ENCODE measurements at regions not wholly inside any gene's neighbourhood (a gene's known extent, or its start where the extent isn't known, plus 50 kb on each side); places are given as distances from the start of the nearest gene placed in this dataset.

DNA sequence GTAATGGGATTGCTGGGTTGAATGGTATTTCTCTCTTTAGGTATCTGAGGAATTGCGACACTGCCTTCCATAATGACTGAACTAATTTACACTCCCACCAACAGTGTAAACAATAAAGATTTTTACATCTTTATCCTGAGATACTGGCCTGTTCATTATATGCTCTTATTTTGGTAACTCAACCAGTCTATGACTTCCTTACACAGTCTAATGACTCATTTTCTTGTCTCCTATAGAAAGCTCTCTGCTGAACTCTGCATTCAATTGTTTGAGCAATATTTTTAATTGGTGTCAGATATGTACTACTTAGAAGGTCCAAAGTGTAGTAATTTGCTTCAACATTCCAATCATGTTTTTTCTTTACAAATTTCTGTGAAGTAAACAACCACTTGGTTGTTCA lies 1351.8 kb downstream of the FSCB start:
- H3F3A ChIP-seq (ENCODE audit: control insufficient read depth, insufficient read depth) = no peaks in the 10 kb centered on the region
- no peaks in the 10 kb centered on the region for H3K36me3 ChIP-seq (ENCODE audit: control insufficient read depth, low read length)
- TF ChIP-seq, protein P1, sequence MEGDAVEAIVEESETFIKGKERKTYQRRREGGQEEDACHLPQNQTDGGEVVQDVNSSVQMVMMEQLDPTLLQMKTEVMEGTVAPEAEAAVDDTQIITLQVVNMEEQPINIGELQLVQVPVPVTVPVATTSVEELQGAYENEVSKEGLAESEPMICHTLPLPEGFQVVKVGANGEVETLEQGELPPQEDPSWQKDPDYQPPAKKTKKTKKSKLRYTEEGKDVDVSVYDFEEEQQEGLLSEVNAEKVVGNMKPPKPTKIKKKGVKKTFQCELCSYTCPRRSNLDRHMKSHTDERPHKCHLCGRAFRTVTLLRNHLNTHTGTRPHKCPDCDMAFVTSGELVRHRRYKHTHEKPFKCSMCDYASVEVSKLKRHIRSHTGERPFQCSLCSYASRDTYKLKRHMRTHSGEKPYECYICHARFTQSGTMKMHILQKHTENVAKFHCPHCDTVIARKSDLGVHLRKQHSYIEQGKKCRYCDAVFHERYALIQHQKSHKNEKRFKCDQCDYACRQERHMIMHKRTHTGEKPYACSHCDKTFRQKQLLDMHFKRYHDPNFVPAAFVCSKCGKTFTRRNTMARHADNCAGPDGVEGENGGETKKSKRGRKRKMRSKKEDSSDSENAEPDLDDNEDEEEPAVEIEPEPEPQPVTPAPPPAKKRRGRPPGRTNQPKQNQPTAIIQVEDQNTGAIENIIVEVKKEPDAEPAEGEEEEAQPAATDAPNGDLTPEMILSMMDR (IDR thresholded peaks at IDR 0.05; ENCODE audit: low read depth, low read length, poor library complexity, severe bottlenecking) = no peak
- TF ChIP-seq EZH2phosphoT487 (IDR thresholded peaks at IDR 0.05; ENCODE audit: borderline replicate concordance, low read length) = no peak
- H3K27ac ChIP-seq (ENCODE audit: low read depth, low read length) = no peak overlapping the region
- no peak overlapping the region for H3K4me3 ChIP-seq (ENCODE audit: low read length)
- H3K4me1 ChIP-seq (ENCODE audit: control insufficient read depth, low read length) = no peaks in the 10 kb centered on the region
- H3K9me3 ChIP-seq (ENCODE audit: control insufficient read depth, insufficient read depth, low read length) = no peaks in the 10 kb centered on the region
- no peak overlapping the region for H3K4me2 ChIP-seq (ENCODE audit: low read length)
- no peaks in the 10 kb centered on the region for H4K20me1 ChIP-seq (ENCODE audit: control insufficient read depth, insufficient read depth, low read depth, low read length)
- H3K27me3 ChIP-seq (ENCODE audit: control insufficient read depth, low read length) = no peaks in the 10 kb centered on the region
- no peaks in the 10 kb centered on the region for H3K9me2 ChIP-seq (replicated peaks; ENCODE audit: control insufficient read depth, low read length)
- no peaks in the 10 kb centered on the region for H3K79me2 ChIP-seq (ENCODE audit: control insufficient read depth, low read length)

DNA sequence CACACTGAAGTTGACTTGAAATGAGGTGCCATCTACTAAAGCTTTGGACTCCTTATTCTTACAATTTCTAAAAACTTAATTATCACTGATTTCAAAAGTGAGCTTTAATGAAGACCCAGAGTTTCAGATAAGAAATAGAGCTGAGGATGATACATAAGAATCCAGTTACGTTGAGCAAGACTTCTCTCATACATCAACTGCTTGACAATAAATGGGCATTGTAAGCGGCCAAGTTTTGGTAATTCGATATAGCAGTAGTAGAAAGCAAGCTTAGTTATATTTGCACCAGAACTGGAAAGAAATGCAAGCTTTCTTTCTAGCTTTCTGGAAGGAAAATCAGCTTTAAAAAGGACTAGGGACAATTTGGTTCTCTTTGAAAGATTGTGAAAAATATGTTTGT lies 1359.6 kb downstream of the FSCB start:
- Histone ChIP-seq H3K27me3 (ENCODE audit: control insufficient read depth, low read length) (no peaks in the 10 kb centered on the region), H3K4me2 (ENCODE audit: low read length) (no peak overlapping the region), H3K36me3 (ENCODE audit: control insufficient read depth, low read length) (no peaks in the 10 kb centered on the region), H3F3A (ENCODE audit: control insufficient read depth, insufficient read depth) (no peaks in the 10 kb centered on the region), H3K79me2 (ENCODE audit: control insufficient read depth, low read length) (no peaks in the 10 kb centered on the region), H3K27ac (ENCODE audit: low read depth, low read length) (no peak overlapping the region), H3K9me2 (replicated peaks; ENCODE audit: control insufficient read depth, low read length) (no peaks in the 10 kb centered on the region), H3K4me1 (ENCODE audit: control insufficient read depth, low read length) (no peaks in the 10 kb centered on the region), H3K9me3 (ENCODE audit: control insufficient read depth, insufficient read depth, low read length) (no peaks in the 10 kb centered on the region), H3K4me3 (ENCODE audit: low read length) (no peak overlapping the region), H4K20me1 (ENCODE audit: control insufficient read depth, insufficient read depth, low read depth, low read length) (no peaks in the 10 kb centered on the region)
- TF ChIP-seq EZH2phosphoT487 (IDR thresholded peaks at IDR 0.05; ENCODE audit: borderline replicate concordance, low read length) = no peak
- TF ChIP-seq, protein P1 (IDR thresholded peaks at IDR 0.05; ENCODE audit: low read depth, low read length, poor library complexity, severe bottlenecking) = no peak

DNA sequence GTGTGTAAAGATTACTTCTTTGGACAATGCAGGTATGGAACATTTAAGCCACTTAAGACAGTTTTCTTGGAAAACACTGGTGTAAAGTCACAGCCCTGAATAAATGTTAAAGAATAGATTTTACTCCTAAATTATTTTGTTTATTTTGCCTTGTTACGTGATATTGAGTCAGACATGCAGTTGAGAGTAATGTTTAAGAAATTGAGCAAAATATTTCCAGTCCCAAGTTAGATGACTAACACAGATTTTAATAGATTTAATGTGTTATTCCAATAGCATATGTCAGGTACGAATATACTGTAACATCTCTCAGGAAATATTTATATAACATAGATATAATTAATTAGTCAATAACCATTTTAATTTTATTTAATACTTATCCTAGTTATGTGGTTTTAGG lies 1361.7 kb downstream of the FSCB start:
- no peaks in the 10 kb centered on the region for H3K27me3 ChIP-seq (ENCODE audit: control insufficient read depth, low read length)
- H3K4me1 ChIP-seq (ENCODE audit: control insufficient read depth, low read length) = no peaks in the 10 kb centered on the region
- no peaks in the 10 kb centered on the region for H3K36me3 ChIP-seq (ENCODE audit: control insufficient read depth, low read length)
- H3K4me3 ChIP-seq (ENCODE audit: low read length) = no peak overlapping the region
- H3K9me2 ChIP-seq (replicated peaks; ENCODE audit: control insufficient read depth, low read length) = no peaks in the 10 kb centered on the region
- no peak for TF ChIP-seq EZH2phosphoT487 (IDR thresholded peaks at IDR 0.05; ENCODE audit: borderline replicate concordance, low read length)
- TF ChIP-seq, protein P1 (IDR thresholded peaks at IDR 0.05; ENCODE audit: low read depth, low read length, poor library complexity, severe bottlenecking) = no peak
- H3K9me3 ChIP-seq (ENCODE audit: control insufficient read depth, insufficient read depth, low read length) = no peaks in the 10 kb centered on the region
- no peaks in the 10 kb centered on the region for H4K20me1 ChIP-seq (ENCODE audit: control insufficient read depth, insufficient read depth, low read depth, low read length)
- no peak overlapping the region for H3K27ac ChIP-seq (ENCODE audit: low read depth, low read length)
- H3K4me2 ChIP-seq (ENCODE audit: low read length) = no peak overlapping the region
- H3K79me2 ChIP-seq (ENCODE audit: control insufficient read depth, low read length) = no peaks in the 10 kb centered on the region
- H3F3A ChIP-seq (ENCODE audit: control insufficient read depth, insufficient read depth) = no peaks in the 10 kb centered on the region

DNA sequence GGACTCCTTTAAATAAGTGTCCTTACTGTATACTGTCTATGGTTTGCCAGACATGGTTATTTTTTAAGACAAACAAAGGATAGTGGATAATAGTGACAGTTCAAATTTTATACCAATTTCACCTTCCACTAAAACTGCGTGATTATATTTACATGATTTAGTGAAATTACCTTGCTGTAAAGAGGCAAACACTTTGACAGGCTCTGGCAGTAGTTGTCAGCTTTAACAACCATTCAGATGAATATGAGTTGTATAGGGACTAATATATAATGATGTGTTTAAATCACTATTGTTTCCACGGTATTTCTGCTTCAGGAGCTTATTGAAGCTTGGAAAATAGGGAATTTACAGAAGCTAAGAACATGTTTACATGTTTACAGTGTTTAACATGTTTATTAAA lies 1364.0 kb downstream of the FSCB start:
- no peaks in the 10 kb centered on the region for H3K36me3 ChIP-seq (ENCODE audit: control insufficient read depth, low read length)
- no peak overlapping the region for H3K27ac ChIP-seq (ENCODE audit: low read depth, low read length)
- H3F3A ChIP-seq (ENCODE audit: control insufficient read depth, insufficient read depth) = no peaks in the 10 kb centered on the region
- TF ChIP-seq, protein P1 (IDR thresholded peaks at IDR 0.05; ENCODE audit: low read depth, low read length, poor library complexity, severe bottlenecking) = no peak
- TF ChIP-seq EZH2phosphoT487 (IDR thresholded peaks at IDR 0.05; ENCODE audit: borderline replicate concordance, low read length) = no peak
- no peaks in the 10 kb centered on the region for H3K4me1 ChIP-seq (ENCODE audit: control insufficient read depth, low read length)
- no peaks in the 10 kb centered on the region for H3K9me2 ChIP-seq (replicated peaks; ENCODE audit: control insufficient read depth, low read length)
- H3K4me3 ChIP-seq (ENCODE audit: low read length) = no peak overlapping the region
- H3K4me2 ChIP-seq (ENCODE audit: low read length) = no peak overlapping the region
- H3K9me3 ChIP-seq (ENCODE audit: control insufficient read depth, insufficient read depth, low read length) = no peaks in the 10 kb centered on the region
- no peaks in the 10 kb centered on the region for H3K79me2 ChIP-seq (ENCODE audit: control insufficient read depth, low read length)
- H4K20me1 ChIP-seq (ENCODE audit: control insufficient read depth, insufficient read depth, low read depth, low read length) = no peaks in the 10 kb centered on the region
- H3K27me3 ChIP-seq (ENCODE audit: control insufficient read depth, low read length) = no peaks in the 10 kb centered on the region
